GM19023 (cell line): ENCODE measurements at regions not wholly inside any gene's neighbourhood (a gene's known extent, or its start where the extent isn't known, plus 50 kb on each side); places are given as distances from the start of the nearest gene placed in this dataset.

Experiments used
- ATAC-seq: cut with Tn5 transposase; IDR thresholded peaks from one replicate; pipeline ENCODE4 v1.9.1; 2021; ENCODE audit warnings: mild to moderate bottlenecking, moderate library complexity; ENCODE audit not compliant: unreplicated experiment

DNA sequence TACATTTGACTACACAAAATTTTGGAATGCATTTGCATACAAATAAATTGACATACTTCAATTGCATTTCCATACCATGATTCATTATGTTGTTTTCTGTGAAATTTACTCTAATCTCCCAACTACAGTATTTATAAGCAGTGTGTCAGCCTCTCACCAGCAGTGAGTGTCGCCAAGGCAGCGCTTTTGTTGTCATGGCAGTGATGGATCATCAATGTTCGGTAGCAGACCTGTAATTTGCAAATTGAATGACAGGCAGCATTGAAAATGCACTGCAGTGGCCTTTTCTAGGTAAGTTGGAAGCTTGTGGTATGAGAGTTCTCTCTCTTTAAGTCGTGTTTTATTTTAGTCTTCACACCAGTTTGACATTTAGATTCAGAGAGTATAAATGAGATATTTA, 534.1 kb downstream of the PCDH17 start:
- no peak for ATAC-seq

DNA sequence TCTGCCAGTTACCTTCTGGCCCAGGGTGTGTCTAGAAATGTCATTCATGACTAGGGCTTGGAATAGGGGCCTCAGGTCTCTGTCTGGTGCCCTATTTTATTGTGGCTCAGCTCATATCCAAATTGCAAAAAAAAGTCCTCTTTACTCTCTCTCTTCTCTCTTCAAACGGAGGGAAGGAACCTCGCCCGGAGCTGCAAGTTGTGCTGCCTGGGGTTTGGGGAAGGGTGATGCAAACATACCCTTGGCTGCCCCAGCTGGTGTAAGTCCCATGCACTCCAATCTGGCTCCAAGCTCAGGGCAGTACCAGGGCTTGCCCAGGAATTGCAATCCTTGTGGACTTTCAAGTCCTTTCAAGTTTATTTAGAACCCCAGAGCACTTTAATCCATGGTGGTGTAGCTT, 549.6 kb downstream of the PCDH17 start:
- ATAC-seq: no peak

DNA sequence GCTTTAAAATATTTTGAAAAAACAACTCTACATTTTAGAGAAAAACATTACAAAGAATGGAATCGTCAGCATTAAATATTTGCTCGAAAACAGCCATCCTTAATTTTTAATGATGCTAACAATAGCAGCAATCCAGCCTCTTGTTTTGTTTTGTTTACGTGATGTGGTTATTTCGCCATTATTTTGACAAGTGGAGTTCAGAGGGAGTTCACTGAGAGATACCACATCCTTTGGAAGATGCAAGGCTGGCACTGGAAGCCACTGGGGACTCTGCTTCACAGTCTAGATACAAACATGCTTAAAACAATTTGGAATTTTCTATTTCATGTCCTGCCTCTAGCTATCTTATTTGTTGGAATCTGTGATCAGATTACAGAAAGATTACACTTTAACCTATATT, 556.3 kb downstream of the PCDH17 start:
- no peak for ATAC-seq

DNA sequence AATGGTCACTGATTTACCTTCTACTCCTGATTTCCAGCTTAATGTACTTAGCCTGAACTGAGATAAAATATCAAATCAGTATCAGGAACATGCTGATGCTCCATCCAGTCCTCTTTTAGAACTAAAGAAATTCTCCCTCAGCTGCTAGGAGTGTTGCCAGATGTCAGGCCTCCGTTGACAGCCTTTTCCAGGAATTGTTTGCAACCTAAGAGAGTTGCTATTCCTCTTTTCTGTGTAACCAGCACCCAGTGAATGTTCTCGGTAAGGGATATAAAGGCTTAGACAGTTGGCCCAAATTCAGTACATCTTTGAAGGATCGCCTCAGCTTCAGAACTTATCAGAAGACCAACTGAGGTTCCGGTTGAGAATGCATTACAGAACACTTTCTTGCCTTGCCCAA, 559.0 kb downstream of the PCDH17 start:
- ATAC-seq: no peak

DNA sequence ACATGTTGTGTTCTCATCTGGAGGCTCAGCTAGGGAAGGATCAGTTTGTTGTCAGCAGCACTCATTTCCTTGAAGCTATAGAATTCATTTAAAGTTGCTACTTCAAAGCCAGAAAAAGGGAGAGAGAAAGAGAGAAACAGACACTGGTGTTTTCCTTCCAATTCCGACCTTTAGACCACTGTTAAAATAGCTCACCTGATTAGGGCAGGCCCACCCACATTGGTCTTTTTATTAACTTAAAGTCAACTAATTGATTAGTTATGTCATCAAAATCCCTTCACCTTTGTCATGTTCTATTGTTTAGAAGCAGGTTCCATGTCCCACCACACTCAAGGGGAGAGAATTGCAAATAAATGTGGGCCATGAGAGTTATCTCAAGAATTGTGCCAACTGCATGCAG, 560.2 kb downstream of the PCDH17 start:
- no peak for ATAC-seq

DNA sequence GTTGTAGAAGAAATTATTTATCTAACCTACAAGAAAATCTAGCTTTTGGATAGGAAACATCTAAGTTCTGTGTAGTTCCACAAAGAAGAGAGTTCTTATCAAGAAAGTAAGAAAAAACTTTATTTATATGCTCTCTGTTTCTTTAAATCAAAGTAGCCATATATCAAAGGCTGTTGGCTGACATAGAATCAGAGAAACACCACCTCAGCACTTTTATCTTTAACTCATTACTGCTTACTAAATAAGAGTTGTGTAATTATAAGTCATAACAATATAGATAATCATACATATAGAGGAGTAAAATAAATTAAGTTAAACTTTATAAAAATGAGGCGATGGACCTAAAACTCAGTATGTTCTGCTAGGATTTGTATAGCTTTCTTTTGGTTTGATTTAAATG, 570.6 kb downstream of the PCDH17 start:
- no peak for ATAC-seq

DNA sequence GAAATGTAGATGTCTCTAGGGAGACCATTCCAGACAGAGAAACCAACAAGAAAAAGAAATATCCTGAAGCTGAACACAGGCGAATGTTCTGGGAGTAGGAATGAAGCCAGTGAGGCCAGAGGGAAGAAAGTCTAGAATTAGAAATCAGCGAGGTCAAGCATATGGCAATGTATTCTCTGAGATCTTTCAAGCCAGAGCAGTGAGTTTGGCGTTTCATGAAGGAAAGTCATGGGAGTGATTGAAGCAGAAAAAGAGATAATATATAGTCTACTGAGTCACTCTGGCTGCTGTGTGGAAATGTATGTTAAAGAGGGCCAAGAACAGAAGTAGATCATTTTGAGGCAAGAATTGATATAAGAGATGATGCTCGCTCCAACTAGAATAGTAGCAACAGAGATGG, 576.0 kb downstream of the PCDH17 start:
- no peak for ATAC-seq

DNA sequence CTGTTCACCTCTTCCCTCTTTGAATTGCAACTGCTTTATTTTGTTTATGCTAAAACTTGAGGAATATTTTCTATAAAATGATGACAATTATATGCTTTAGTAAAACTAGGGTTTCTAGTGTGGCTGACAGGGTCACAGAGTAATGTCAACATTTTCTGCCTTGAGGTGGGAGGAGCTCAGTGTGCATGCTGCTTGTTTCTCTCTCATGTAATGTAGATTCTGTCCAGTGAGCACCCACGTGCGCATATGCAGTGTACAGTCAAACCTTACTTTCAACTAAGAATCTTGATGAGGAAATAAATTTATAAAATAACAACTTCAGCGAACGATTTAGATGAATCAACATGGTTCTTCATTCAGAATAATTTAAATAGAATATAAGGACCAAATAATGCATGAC, 603.9 kb downstream of the PCDH17 start:
- ATAC-seq: no peak

DNA sequence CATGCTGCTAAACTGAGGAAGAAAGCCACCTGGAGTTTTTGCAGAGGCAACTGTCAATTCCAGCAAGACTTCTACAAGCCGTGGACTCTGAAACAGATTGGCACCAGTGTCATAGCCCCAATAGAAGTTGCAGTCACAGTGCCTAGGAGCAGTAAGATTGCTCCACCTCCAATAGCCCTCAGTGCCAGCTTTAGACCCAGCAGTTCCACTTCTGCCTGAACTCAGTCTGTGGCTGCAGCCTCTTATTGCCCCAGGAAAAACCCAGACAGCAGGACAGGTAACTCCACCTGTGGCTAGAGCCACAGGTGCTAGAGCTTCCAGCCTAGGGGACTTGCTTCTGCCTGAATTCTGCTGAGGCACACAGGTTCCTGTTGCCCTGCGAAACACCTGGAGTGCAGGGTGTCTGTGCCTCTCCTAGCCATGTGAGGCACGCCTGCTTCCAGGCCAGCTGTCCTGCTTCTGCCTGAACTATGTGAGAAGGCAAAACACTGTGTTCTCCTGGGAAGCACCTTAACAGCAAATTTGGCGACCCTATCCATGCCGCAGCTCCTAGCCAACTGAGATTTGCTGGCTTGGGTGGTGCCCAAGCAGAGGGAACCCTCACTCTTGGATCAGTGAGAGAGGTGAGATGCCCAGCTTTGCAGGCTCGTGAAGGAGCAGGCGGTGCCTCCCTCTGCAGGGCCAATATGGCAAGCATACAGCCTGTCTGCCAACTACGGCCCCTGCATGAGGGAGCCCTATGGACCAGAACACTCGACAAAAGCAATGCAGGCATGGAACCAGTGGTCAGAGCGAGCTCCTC, 607.6 kb downstream of the PCDH17 start:
- ATAC-seq: no peak

DNA sequence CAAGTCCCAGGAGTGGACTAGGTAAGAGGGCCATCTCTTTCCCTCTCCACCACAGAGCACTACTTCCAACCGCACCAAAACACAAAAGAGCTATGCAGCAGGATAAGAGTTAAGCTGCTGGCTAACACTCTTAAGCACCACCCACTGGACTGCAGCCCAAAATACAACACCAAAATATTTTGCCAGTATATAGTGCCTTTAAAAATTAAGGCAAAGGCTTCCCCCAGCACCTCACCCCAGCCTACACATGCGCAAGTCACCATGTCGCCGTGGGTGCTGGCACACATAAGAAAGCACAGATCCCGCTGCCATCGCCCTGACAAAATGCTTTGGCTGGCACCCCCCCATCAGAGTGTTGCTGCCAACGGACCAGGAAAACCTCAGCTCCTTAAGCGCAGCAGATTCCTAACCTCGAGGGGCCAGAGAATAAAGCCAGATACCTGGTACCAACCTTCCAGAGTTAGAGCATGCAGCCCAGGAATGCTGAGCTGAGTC, 608.3 kb downstream of the PCDH17 start:
- no peak for ATAC-seq

DNA sequence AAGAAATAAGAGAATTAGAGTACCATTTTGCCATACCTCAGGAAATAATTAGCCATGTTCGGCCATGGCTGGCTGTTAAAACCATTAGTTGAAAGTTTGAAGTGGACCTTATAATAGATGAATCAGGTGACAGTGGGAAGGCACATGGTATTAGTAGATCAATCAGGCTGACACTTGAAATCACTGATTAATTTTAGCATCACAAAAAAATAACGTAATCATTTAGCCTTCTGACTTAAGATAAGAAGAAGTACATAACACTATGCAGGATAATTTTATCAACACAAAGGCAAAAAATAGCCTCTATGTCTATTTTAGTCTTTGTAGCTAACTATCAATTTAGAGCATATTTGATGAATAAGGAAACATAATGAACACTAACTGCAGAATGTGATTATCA, 615.5 kb downstream of the PCDH17 start:
- no peak for ATAC-seq

DNA sequence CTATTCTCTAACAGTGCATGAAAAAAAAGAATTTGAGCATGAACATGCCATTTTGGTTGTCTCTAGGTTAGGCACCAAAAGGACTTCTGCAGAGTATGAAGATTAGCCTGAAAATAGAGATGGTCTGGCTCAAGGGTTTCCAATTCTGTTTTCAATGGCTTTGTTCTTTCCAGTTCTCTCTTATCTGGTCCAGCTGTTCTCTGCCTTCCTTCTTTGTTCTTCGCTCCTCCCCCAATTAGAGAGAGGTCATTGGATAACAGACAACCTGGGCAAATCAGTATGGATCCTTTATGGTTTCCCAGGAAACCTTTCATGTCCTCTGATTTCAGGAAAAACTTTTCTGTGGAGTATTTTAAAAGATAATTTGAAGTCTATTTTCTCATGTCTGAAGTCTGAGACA, 623.4 kb downstream of the PCDH17 start:
- ATAC-seq: no peak

DNA sequence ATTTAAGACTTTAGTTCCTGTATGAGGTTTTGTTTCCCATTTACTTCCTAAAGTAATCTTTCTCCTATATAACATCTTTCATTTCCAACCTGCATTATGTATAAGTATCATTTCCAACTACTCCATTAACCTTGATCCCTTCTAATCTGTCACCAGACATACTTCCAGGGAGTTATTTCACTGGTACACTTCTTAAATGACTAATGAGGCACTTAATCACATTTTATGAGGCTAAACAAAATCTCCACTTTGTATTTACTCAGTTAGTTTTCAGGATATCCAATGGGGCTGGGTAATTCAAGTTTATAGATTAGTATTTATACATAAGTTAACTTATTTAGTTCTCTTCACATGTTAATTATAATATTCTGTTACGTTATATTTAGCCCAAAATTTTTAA, 634.7 kb downstream of the PCDH17 start:
- no peak for ATAC-seq

DNA sequence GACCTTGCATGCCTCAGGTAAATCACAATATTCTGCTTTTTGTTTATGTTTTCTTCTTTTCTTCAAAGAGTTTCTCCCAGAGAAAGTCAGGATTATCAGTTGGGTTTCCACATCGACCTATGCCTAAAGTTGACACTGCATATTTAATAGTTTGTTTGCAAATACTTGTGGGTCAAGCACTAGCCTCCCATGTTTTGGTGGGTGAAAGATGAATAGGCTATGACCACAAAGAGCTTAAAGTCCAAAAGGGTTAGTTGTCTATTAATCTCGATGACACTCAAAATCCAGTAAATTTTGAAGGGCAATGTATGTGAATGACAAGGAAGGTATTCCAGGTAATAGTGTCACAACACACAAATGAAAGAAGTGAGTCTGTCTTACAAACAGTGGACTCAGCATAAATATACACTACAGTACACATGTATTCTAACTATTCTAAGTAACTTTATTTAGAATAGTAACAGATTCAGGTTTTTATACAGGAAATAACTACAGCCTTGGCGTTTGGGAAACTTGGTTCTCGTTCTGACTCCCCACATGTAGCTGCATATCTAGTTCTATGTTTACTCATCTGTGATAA, 667.1 kb downstream of the PCDH17 start:
- ATAC-seq: no peak

DNA sequence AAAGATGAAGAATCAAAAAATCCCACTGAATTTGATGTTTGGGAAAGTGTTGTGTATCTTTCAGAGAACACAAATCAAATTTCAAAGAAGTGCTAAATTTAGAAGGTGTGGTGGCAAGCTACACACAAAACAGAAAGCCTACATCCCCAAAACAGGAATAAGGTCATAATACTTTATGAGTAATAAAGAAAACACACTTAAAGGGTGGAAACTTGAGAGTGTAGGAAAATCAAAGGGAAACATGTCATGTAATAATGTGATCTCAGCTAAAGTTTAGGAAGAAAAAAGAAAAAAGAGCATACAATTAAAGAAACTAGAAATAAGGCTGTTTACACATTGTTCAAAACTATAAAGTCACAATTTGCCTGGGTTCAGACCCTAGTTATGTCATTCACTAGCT, 668.7 kb downstream of the PCDH17 start:
- ATAC-seq: no peak

DNA sequence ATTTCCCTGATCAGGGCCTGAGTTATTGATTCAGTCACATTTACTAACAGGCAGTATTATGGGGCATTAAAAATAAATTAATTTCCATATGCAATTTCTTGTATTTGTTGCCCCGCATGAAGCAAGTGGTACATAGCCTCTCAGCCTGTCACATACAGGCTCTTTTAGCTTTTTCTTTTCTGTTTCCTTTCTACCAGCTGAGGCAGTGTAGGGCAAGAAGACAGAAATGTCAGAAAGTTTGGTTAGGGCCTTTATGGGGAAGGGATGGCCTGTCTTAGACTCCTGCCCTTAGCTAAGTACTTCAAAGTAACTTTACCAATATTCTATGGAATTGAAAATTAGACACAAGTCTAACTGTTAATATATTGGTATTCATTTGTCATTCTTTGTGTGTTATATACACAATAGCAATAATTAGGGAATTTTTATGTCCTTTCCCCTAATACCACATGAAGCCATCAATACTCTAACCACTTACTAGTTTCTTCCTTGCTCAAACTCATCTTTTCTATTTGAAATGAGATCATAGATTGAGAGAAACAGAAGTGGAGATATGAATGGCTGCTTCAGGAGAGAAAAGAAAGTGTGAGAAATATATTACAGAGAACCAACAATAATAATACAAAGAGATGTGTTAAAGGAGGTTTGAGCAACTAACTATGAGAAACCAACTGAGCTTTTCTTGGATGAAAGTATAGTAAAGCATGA, 669.6 kb downstream of the PCDH17 start:
- no peak for ATAC-seq

DNA sequence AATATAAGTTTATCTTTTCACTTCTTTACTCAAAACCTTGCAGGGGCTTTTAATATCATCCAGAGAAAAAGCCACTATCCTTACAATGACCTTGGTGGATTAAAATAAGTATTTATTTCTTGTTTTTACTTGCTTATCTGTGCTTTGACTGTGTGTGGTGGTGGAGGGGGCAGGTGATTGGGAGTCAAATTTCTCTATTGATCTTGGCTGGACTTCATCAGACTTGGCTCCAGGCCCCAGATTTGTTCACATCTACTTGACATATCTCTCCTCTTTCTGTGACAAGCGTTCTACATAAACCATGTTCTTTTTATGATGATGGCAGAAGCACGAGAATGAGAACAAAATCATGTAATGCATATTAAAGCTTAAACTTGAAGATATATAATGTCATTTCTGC, 670.8 kb downstream of the PCDH17 start:
- ATAC-seq: no peak

DNA sequence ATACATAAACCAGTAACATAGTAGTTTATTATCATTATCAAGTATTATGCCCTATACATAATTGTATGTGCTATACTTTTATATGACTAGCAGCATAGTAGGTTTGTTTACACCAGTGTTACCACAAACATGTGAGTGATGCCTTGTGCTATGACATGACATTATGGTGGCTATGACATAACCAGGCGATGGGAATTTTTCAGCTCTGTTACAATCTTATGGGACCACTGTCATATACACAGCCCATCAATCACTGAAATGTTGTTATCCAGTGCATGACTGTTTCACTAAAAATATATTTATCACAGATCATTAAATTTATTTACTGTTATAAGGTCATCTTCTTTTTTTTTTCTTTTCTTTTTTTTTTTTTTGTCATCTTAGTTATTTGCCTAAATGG, 674.5 kb downstream of the PCDH17 start:
- ATAC-seq: no peak

DNA sequence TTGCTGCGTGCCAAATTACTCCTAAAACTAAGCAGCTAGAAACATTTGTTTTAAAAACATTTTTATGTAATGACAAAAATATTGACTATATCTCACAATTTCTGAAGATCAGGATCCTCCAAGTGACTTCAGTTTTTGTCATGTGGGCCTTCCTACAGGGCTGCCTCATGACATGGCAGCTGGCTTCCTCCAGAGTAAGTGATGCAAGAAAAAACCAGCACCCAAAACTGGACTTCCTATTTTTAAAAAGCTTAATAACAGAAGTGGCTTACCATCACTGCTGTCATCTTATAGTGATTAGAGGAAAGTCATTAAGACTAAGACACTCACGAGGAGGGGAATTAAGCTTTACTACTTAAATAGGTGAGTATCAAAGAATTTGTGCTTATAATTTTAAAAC, 681.7 kb downstream of the PCDH17 start:
- ATAC-seq: no peak

DNA sequence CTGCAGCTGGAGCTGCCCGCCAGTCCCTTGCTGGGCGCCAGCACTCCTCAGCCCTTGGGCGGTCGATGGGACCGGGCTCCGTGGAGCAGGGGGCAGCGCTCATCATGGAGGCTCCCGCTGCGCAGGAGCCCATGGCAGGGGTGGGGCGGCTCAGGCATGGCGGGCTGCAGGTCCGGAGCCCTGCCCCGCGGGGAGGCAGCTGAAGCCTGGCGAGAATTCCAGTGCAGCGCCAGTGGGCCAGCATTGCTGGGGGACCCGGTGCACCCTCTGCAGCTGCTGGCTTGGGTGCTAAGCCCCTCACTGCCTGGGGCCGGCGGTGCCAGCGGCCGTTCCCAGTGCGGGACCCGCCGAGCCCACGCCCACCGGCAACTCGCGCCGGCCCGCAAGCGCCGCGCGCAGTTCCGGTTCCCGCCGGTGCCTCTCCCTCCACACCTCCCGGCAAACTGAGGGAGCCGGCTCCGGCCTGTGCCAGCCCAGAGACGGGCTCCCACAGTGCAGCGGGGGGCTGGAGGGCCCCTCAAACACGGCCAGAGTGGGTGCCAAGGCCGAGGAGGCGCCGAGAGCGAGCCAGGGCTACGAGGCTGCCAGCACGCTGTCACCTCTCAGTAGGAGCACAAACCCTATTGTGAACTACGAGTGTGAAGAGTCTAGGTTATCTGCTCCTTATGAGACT, 687.1 kb downstream of the PCDH17 start:
- ATAC-seq: no peak

DNA sequence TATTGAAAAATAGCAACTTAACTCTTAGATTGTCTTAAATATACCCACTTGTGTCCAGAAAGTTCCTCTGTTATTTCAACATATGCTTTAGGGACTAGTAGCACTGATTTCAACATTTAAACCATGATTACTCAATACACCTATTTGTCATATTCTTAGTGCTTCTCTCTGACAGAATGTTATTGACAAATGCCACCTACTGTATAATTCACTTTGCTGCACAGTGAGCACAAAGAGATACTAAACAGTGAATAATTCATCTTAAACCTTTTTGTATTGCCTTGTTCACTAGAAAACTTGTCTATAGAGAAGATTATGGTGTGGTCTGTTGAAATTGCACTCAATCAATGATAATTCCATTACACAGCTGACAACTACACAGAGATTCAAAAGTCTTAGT, 692.6 kb downstream of the PCDH17 start:
- no peak for ATAC-seq

DNA sequence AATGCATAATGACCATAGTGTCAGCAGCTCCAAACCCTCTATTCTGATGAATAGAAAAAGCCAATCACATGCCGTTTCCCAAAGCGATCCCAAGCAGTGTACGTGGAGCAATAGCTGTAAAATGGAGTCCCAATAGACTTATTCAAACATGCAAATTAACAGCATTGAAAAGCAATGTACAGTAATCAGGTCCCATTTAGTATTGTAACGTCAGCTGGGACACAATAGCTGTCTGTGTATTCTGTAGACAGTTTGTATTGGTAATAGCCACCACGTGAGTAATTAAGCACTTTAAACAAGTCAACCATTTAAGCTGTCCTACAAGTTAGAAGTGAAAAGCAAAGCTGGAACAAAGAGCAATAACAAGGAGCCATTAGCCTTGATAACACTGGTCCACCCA, 698.2 kb downstream of the PCDH17 start:
- no peak for ATAC-seq
